ENCODE measurements at regions not wholly inside any gene's neighbourhood (a gene's known extent, or its start where the extent isn't known, plus 50 kb on each side); places are given as distances from the start of the nearest gene placed in this dataset.
A peak's percentile ranks its signal among the peaks of the same experiment; 100 is the strongest.

DNA sequence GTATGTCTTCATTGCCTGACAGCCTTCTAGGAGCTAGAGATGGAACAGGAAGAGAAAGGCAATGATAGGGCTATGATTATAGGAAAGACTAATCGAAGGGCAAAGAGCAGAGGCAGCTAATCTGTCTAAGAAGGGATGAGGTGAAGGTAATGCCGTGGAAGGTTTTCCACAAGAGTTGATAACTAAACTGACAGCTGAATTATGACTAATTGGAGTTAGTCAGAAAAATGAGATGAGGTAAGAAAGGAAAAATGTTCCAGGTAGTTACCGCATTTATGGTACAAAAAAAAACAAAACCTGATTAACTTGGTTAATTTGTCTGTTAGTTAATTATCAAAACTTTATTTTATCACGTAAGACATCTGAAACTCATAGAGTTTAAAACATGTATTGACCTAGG is 260.3 kb downstream of the SLITRK6 start:
- no peak for DNase-seq (ENCODE audit: low read depth)

DNA sequence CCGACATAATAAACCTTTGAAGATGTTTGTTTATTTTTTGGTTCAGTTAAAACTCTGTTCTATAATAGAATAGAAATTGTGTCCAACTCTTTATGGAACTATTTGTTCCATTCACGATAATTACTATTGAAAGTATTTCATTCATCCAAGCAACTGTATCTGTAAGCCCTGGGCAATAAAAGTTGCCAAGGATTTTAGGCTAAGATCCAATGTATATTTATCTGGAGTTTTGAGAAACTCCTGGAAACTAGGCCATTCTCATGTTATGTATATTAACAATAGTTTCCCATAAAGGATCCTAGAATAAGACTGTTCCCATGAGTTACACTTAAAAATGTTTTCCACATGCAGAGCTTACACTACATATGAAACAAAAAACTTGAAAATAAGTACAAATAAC is 261.6 kb downstream of the SLITRK6 start:
- no peak for DNase-seq (ENCODE audit: low read depth)

DNA sequence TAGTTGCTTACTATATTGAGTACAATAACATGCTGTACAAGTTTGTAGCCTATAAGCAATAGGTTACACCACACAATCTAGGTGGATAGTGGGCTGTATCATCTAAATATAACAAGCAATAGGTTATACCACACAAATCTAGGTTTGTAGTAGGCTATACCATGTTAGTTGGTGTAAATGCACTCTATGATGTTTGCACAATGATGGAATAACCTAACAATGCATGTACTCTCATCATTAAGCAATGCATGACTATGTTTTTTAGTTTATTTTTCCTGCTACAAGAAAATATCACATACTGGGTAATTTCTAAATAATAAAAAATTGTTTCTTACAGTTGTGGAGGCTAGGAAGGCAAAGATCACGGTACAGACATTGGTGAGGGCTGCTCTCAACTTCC is 262.5 kb downstream of the SLITRK6 start:
- DNase-seq (ENCODE audit: low read depth) = peak; percentile 35

DNA sequence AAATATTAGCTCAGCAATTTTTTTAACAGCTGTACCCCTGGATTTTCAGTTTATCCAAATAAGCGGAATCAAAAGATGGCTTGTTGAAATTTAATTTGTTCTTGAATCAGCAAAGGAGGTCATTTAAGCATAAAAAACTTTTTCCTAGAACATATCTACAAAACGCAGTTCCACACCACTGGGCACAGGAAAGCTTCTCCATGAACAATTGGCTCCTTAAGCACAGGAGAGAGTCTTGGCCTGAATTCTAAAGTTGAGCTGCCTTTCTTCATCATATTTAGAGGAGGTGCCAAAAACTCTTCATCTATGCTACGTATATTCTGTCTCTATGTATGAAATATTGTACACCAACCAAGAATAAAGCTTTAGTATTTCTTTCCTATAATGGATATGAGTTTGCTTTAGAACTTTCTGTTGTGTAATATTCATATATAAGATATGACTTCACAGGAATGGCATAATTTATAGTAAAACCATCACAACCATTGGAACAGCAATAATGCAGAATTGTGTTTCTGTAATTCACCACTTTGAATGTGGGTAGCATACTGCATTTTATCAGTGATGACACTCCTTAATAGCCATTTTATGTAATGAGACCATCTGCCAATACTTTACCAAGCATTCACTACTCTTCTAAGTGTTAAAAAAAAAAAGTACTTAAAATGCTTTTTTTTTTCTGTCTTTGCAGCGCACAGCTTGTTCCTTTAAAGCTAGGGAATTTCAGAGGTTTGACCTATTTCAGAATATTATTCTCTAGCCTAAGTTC is 263.7 kb downstream of the SLITRK6 start:
- DNase-seq (ENCODE audit: low read depth) = no peak

DNA sequence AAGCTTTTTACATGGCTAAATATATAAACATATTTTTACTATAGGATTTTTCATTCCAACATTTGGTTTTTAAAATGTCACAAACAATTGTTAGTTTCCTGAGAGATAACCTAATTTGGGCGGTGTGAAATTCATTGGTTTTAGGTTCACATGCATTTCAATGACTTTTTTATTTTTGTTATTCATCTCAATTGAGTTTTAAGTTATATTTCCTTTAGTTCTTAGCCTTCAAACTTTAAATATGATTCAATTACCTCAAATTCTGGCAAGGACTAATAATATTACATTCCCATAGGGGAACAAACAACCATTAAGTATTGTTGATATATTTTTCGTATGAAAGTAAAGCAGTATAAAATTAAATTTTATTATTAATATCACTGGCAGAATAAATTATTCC is 265.3 kb downstream of the SLITRK6 start:
- no peak for DNase-seq (ENCODE audit: low read depth)

DNA sequence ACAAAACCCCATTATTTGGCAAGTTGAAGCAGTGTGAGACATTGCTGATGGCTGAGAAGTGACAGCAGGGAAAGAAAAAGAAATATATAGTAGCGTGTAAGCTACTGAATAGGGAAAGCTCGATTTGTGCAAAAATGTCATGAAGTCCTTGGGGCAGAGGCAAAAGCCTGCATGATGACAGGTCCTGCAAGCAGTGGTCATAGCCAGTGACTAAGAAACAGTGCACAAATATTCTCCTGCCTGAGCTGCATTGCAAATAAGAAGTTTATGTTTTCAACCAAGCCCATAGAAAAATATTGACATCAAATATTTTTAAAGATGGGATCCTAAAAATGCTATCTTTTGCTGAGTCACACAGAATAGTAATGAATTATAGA is 270.0 kb downstream of the SLITRK6 start:
- peak; percentile 62 for DNase-seq (ENCODE audit: low read depth)

DNA sequence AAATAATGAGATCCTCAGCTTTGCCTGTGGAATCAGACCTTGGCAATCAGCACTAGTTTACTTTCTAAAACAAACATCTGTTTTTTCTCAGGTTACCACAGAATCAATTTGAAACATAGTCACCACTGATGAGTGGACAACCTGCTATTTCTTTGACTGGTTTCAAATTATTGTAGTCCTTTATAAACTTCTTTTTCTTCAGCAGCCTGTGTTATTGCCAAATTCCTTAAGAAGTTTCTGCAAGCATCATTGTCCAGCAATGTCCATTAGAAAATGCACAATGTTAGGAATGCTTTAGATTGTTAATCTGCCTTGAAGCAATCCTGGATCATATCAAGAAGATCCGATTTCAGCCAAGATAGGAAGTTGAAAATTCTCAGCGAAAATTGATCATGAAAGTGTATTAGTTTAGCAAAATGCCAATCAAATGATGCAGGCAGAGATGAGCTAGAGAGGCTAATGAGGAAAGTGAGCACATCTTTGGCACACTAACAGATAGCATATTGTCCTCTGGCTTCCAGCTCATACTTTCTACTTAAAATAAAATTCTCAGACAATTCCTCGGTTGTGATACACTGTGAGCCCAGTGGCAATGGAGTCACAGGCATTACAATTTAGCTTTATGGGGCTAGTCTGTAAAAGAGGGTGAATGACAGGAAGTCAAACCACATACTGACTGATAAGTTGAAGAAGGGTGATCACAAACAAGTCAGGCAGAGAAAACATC is 270.6 kb downstream of the SLITRK6 start:
- DNase-seq (ENCODE audit: low read depth) = peak; percentile 79

DNA sequence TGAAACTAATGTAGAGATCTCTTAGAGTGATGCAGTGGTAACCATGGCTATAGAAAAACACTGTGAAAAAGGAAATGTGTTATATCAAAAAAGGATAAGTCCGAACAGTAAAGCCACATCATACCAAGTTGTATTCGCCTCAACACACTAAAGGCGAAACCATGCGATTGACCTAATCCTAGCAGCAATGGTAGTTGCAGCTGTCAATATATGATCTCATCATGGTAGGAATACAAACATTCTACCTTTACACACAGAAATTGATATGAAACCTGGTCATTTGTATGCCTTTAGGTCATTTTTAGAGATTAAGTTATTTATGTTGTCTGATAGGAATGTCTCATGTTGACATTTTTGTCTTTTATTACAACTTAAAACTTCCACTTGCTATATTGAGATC is 271.9 kb downstream of the SLITRK6 start:
- DNase-seq (ENCODE audit: low read depth) = no peak

DNA sequence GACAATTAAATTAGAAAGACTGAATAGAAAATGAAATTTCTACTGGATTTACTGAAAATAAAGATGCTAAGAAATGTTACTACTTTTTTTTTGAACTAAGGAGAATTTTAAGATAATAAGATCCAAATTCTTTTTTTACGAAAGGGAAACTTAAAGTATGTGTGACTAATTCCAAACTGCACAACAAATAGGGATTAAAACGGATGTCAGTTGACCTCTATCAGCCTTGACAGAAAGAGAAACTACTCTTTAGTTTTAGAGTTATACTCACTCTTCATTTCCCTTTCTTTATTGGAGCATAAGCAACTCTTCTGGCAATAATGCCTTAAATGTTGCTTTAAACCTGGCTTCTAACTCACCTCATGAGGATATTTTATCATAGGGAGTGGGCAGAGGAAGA is 273.8 kb downstream of the SLITRK6 start:
- no peak for DNase-seq (ENCODE audit: low read depth)

DNA sequence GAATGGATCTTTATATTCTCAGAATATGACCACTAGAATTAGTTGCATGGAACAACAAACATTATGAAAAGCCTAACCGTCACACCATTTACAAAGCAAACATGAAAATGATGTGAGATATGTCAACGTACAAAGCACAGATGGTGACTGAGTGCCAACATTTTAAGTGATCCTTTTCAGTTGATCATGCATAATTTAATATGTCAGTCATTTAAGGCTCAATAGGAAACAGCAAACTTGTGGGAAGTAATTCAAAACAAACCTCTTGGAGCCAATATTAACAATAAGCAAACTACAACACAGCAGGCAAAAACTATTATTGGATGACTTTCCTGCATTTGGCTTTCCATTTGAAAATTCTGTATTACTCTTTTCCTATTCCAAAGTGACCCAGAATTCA is 277.6 kb downstream of the SLITRK6 start:
- no peak for DNase-seq (ENCODE audit: low read depth)

DNA sequence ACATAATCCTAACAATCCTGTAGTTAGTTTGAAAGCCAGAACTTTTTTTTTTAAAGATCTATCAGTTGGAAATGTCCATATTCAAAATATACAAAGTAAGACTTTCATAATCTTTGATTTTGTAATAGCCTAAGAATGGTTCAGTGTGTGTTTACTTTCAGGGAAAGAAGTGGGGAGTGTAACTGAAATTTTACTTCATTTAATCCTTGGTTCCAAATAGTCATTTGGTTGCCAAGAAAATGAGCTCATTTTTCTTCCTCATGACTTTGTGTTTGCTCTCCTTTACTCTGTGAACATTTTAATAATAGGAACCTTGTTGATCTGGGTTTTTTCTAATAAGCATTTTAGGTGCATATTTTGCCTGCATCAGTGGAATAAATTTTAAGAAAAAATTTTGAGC is 278.8 kb downstream of the SLITRK6 start:
- DNase-seq (ENCODE audit: low read depth) = no peak

DNA sequence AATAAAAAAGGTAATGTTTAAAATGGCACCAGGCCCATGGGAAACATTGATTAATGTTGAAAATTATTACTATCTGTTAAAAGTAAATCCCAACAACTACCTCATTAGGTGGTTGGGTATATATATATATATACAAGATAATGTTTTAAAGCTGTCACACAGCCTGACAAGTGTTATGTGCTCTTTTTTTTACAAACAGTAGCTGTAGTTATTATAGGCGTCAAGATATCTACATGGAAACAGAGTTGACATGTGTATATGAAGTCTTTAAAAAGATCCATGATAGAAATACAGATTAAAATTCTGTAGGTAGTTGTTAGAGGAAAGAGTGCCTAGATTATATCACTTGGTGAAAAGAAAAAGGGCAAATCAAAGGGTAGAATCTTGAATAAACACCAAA is 279.9 kb downstream of the SLITRK6 start:
- no peak for DNase-seq (ENCODE audit: low read depth)

DNA sequence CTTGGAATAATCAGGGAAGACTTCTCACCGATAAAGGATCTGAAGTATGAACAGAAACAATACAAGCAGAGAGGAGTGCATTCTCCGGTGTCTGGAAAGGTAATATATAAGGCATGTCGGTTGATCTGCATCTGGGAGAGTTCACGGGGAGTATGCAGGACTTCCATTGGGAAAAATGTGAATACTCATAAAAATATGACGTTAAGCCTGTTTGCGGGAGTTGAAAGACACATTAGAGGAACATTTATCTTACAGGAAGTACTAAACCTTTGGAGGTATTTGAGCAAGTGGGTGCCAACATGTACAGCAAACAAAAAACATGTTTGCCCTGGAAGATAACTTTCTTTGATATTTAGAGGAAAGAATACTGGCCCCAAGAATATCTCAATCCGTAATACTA is 286.8 kb downstream of the SLITRK6 start:
- no peak for DNase-seq (ENCODE audit: low read depth)

DNA sequence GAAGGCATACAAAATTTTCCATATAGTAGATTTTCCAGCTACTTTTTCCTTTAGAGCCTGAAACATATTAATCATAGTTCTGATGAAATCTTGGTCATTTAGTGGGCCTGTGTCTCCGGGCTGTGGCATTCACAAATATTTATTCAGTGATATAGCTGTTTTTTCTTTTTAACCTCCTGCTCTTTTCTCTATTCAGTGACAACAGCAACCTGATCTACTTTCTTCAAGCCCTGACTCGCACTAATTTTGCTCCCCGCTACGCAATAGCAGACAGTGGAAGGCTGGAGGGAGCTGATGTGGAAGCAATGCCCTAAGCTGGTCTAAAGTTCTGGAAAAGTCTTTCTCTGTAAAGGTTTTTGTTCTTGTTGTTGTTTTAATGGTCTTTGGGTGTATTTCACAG is 289.7 kb downstream of the SLITRK6 start:
- DNase-seq (ENCODE audit: low read depth) = no peak

DNA sequence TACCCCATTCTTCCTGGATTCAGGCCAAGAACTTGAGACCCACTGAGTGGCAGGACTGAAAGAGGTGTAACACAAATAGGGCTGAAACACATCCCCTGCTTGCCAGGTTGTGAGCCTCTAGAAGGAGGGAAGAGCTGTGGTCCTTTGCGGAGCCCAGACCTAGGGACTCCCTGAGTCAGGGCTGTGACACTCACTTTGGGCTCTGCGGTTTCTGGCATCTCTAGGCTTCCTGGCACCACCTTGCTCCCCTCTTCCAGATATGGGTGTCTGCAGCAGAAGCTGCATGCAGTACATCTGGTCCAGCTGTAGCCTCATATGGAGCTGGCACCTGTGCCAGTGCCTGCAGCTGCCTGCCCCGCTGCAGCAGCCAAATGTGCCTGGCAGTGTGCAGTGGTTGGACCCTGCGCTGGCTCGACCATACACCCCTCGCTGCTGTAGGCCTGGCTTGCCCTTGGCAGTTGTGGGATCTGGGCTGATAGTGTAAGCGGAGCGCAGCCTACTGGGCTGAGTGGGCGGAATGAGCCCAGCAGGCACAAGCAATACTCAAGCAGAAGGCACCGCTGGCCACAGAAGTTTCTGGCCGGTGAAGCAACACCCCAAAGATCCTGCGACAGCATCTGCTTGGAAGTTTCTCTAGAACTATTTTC is 290.4 kb downstream of the SLITRK6 start:
- no peak for DNase-seq (ENCODE audit: low read depth)

DNA sequence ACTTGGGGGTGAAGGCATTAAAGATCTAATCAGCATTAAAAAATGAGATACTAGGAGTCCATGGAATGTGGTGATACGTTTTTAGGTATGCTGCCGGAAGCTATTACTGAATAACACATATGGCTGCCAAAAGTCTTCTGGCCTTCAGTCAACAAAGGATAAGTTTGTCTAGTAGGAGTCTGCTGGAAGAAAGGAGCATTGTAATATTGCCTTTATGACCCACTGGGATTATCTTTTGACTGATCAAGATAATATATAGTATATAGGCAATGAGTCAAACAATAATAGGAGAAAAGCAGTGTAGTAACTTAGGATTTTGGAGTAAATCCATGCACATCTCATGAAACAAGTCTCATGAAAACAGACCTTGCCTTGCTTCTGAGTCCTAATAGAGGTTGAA is 295.4 kb downstream of the SLITRK6 start:
- DNase-seq (ENCODE audit: low read depth) = peak; percentile 54

DNA sequence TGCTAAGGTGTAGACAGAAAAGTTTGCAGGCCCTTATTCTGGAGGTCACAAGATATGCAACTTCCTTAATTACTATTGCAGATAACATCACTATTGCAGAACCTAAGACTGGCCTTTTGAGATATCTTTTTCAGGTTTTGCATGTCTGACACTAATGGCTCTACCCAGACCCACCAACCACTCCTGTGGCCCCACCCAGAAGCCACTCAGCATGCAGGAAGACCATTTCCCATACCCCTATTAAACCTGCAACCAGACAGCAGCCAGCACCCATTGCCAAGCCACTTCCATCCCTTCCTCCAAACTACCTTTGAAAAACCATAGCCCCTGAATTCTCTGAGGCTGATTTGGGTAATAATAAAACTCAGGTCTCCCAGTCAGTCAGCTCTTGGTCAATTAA is 297.6 kb downstream of the SLITRK6 start:
- DNase-seq (ENCODE audit: low read depth) = no peak

DNA sequence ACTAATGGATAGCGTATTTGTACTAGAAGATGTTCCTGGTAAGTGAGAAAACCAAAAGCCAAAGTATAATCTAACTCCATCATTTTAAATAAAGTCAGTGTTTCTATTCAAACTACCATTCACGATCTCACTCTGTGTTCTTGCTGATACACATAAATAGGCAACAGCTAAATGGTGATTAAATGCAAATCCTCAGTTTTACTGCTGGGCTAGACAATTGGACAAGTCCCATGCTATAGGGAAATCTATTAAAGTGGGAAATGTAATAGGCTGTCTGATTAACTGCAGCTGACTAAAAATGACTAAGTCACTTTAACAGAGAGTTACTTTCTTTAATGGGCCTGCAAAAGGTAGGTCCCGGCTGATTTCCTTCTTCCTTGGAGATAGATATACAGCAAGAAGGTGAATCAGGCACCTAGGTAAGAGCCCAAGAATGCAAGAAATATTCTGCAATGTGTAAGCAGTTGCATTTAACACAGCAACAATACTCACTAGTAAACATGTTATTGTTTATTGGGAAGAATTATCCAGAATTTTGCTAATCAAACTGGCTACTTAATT is 298.4 kb downstream of the SLITRK6 start:
- no peak for DNase-seq (ENCODE audit: low read depth)

DNA sequence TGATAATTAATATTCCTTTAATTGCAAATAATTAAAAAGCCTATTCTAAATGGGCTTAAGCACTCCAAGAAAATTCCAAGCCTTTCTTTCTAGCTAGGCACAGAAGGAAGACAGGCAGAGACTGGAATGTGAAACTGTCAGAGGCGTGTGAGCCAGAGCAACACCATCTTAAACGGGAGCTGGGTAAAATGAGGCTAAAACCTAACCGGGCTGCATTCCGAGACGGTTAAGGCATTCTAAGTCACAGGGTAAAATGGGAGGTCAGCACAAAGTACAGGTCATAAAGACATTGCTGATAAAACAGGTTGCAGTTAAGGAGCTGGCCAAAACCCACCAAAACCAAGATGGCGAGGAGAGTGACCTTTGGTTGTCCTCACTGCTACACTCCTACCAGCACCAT is 300.4 kb downstream of the SLITRK6 start:
- no peak for DNase-seq (ENCODE audit: low read depth)

DNA sequence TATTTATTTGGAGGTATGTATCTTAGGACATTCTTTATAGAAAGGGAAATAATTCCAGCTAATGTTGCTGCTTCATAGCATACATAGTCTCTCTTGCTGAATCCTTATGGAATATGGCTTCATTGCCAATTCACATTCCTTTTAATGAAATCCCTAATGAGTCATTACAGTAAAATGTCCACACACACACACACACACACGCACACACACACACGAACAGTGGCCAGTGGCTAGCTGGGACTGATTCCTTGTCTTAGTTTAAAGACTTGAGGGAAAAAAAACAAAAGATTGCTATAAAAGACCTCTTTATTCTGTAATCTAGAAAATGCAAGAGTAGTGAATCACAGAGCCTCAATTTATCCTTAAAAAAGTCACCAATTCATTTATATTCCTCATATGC is 301.6 kb downstream of the SLITRK6 start:
- peak; percentile 91 for DNase-seq (ENCODE audit: low read depth)

DNA sequence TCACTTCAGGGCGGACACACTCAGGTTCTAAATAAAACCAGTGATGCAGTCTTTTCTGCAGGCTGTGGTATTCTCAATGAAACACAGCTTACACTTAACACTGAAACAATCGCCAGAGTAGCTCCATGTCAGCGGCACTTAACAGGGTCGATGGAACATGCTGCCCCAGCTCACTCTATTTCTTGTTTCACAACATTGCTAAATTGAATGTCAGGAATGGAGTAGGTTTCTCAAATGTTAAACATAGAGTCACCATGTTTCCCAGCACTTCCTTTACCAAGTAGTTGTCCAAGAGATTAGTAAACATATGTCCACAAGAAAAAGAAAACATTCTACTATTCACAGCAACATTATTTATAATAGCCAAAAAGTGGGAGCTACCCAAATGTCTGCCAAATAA is 306.9 kb downstream of the SLITRK6 start:
- DNase-seq (ENCODE audit: low read depth) = no peak

DNA sequence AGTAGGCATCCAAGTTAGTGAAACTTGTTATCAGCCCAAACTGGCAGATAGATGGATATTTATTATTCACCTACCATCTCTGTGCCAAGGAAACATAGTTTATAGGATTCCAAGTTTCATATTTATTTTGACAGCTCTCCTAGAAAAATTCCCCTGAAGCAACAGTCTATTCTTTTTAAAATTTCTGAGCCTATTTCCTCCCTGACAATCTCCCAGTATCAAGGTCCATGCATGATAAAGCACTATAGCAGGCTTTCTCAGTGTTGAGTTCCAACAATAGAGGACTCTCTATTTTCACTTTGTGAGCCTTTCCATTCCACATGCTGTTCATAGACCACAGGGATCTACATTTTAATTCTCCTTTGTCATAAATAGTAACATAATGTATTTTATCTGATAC is 312.6 kb downstream of the SLITRK6 start:
- no peak for DNase-seq (ENCODE audit: low read depth)

DNA sequence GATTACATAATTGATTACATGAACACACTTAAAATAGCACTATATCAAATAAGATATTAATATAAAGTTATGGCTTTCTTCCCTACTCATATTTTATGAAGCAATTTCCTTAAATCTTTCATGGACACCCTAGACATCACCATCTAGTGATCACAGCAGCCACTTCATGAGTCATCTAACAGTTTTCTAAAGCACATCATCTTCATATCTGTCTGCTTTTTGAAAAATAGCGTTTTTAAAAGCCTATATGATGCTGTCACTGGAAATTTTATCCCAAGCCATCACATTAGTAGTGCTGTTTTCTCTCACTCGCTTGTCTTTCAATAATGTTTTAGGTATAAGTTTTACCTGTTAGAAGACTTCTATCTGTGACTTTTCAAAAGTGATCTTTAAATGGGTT is 326.1 kb downstream of the SLITRK6 start:
- no peak for DNase-seq (ENCODE audit: low read depth)
